Activated CD4-positive, alpha-beta T cell treated with anti-CD3 and anti-CD28 coated beads for 48 hours (primary cell): ENCODE measurements at regions not wholly inside any gene's neighbourhood (a gene's known extent, or its start where the extent isn't known, plus 50 kb on each side); places are given as distances from the start of the nearest gene placed in this dataset.

Source experiments
- DNase-seq: peaks from one replicate; pipeline ENCODE4 v3.0.0-alpha.2; 2020

GRCh38 chr11:82676483-82677094 lies 57.1 kb downstream of the FAM181B start:
- DNase-seq, result no peak

- no peak for DNase-seq
Observed at GRCh38 chr11:82675838-82676237, 57.8 kb downstream of the FAM181B start.

- DNase-seq, result peak; percentile 6
Observed at GRCh38 chr11:82673631-82674030, 60.0 kb downstream of the FAM181B start.

- no peak for DNase-seq
Observed at GRCh38 chr11:82671451-82671850, 62.2 kb downstream of the FAM181B start.

DNA sequence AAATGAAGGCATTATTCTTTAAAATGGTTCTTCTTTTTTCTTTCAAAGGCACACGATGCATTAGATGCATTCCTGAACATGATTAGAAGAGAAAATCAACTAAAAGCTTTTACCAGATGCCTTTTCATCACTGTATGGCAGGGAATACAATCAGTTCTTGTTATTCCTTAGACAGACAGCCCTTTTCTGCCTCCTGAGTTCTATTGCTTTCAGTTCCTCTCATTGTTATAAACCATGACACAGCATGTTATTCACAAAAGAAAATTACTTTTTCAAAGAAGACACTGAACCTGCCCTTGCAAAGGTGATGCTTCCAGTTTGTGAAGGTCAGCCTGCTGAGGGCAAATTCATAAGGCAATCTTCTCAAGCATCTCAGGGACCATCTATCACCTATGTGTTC lies 70.1 kb downstream of the FAM181B start:
- DNase-seq, result no peak

DNA sequence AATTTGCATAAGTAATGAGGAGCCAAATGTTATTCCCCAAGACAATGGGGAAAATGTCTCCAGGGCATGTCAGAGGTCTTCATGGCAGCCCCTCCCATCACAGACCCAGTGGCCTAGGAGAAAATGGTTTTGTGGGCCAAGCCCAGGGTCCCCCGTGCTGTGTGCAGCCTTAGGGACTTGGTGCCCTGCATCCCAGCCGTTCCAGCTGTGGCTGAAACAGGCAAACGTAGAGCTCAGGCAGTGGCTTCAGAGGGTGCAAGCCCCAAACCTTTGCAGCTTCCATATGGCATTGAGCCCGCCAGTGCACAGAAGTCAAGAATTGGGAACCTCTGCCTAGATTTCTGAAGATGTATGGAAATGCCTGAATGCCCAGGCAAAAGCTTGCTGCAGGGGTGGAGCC lies 79.9 kb downstream of the FAM181B start:
- no peak for DNase-seq

DNA sequence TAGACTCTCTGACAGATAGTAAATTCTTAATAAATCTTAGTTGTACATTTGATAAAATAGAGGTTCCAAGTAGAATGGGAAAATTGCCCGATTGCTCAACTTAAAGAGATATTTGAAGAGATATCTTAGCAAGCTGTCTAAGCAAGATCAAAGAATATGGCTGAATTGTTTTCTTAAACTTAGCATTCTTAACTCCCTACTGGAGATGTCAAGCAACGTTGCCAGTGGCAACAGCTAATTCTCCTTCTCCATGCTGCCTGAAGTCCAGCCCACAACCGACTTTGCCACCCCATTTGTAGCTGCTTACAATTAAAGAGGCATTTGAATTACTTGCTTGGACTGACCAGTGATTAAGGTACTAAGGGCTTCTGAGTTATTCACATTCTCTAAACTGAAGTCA lies 94.4 kb downstream of the FAM181B start:
- no peak for DNase-seq

- DNase-seq, result no peak
Observed at GRCh38 chr11:82636615-82637014, 97.0 kb downstream of the FAM181B start.

DNA sequence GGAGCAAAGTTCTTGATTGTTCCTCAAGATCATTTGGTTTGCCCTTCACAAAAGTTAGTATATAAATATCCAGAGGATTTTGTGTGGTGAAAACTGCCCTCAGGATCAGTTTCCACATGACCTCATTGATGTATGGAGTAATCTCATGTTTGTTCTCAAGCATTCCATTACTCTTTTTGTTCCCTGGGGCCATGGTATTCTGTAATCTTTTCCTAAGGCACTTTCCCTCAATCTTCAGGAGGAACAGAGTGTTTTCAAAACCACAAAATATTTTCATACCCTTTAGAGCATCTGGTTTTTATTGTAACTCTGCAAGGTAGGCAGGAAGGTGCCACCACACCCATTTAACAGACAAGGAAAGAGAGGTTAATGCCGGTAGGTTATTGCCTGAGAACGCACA lies 99.6 kb downstream of the FAM181B start:
- no peak for DNase-seq

- DNase-seq, result no peak
Observed at GRCh38 chr11:82631722-82632630, 101.7 kb downstream of the FAM181B start.

- no peak for DNase-seq
Observed at GRCh38 chr11:82610671-82611070, 123.0 kb downstream of the FAM181B start.

DNA sequence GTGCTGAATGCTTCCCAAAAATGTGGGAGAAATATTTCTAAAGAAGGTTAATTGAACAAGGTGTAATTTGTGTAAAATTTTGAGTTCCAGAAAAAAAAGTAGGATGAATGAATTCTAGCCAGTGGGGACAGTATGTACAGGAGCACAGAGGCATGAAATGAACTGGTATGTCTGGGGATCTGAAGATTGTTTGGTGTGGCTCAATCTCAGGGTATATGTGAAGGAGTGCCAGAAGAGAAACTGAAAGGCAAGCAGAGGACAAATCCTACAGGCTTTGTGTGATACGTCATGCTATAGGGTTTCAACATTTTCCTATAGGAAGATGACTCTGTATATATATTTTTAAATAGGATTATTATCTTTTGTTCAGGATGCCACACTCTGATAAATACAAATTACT lies 126.9 kb downstream of the FAM181B start:
- no peak for DNase-seq

DNA sequence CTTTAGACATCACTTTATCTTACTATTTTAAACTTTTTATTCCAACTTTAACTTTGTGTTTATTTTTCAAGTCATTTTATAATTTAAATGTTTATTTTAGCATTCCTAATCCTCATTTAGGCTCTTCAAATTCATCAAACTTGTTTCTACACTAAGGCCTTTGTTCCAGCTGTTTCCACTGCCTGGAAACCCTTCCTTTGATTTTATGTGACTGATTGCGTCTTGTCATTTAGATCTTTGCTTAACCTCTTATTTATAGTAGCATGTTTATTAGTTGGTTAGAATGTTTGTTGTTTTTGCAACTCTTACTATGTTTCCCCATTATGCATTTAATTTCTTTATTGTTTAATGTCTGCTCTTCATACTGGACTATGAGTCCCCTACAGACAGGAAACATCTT lies 132.0 kb downstream of the FAM181B start:
- DNase-seq, result no peak

GRCh38 chr11:82599836-82600235 lies 133.8 kb downstream of the FAM181B start:
- no peak for DNase-seq

- DNase-seq, result no peak
Observed at GRCh38 chr11:82586581-82586980, 147.1 kb downstream of the FAM181B start.

DNA sequence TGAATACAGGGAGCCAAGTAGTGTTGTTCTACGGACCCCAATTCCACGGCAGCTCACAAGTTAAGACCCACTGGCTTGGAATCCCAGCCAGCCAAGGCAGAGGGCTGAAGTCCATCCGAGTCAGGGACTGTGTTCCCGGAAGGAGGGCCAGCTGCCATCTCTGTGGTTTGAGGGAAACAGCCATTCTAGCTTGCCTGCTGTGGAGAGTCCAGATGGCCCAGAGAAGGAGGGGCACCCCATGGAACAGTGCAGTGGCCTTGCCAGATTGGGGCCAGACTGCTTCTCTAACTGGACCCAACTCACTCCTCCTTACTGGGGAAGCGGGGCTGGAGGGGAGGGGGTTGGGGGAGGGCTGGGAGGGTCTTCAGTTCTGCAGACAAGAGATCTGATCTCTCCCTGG lies 156.4 kb downstream of the FAM181B start:
- DNase-seq, result no peak

DNA sequence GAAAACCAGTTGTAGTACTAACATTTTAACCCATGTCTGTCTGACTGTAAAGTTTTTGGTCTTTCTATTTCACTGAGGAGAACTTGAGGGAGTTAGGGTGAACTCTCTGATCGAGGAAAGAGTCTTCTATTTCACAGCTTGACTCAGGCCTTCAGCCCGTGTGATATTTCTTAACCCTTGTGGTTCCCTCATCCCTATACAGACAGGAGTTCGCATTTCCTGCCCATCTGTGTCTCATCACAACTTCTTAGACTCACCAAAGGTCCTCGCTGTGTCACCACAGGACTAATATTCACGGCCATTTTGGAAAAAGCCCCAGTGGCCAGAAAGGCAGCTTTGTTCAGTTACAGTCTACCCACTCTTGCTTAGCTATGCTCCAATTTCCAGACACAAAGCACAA lies 172.8 kb downstream of the FAM181B start:
- DNase-seq, result no peak

DNA sequence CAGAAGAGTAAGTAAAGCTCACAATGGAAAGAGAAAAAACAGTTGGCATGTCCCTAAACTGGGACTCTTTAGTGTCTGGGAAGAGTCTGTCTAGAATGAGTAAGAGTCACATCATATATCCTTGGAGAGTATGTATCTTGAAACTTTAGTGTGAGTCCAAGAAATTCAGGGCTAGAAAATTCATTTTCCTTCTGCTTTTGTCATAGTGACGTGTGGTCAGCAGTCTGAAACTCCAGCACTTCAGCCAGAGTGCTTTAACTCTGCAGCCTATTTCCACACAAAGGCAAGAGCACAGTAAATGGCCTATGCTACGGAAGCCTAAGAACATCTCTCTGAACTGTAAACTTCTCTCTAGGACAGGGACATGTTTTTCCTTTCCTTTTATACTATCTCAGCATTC lies 174.1 kb downstream of the FAM181B start:
- no peak for DNase-seq

DNA sequence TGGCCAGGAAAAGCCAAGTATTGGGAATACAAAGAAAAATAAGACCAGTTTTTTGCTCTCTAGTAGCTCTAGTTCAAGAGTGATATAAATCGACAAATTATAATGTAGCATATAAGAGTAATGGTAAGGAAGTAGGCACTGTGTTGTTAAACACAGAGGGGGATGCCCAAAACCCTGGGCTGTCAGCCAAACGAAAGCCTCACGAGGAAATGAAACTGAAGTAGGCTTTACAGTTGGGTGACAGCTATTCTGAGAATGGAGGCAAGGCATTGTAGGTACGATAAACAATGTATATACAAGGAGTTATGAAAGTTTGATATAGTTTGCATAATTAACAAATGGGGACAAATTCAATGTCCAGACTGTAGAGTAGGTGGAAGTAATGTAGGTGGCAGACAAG lies 176.4 kb downstream of the FAM181B start:
- no peak for DNase-seq

DNA sequence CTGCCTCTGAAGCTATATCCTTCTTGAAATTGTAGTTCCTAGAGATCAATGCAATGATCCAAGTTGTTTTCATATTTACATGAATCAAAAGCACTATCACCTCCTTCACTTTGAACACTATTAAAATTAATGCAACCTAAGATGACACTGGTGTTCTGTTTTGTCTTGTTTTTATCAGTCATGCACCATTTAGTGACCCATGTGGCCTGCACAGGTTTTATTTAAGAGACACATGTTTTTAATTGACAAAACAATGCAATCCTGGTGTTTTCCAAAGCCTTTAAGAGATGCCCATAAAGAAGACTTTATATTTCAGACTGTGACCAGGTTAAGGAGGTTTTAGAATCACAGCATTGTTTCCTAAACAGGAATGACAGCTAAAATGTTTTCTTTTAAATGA lies 177.5 kb downstream of the FAM181B start:
- DNase-seq, result no peak

DNA sequence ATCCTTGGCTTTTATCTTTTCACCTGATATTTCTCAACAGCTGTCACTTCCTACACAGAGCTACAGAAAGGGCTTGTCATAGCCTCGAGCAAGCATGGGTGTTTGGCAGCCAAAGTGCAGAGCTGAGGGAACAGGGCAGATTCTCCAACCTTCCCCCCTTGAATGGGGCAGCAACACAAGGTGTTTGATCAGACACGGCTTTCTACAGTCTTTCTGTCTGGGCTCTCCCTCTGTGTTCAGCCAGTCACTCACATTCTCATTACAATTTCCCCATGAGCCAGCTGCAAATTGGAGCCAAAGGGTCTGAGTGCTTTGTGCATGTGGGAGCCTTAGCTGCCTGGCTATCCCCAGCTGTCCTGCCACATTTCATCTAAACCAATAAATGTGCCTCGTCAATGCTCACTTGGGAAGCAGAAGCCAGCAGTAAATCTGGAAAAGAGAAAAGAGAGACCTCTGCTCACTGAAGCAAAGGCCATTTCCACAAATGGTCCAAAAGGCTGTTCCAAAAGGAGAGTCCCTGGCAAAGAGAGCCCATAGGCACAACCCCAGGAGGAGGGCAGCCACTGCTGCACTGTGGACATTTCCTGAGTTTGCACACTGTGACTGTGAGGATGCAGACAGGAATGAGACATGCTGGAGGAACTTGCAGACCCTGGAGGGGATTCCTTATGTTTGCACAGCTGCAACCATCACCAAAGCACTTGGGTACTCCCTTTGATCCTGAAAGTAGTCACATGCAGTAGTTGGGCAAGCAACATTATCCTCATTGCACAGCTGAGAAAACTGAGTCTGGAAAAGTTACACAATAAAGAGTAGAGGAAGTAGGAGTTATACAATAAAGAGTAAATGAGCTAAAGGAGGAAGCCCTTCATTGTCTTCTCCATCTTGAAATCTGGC lies 186.8 kb downstream of the FAM181B start:
- no peak for DNase-seq

DNA sequence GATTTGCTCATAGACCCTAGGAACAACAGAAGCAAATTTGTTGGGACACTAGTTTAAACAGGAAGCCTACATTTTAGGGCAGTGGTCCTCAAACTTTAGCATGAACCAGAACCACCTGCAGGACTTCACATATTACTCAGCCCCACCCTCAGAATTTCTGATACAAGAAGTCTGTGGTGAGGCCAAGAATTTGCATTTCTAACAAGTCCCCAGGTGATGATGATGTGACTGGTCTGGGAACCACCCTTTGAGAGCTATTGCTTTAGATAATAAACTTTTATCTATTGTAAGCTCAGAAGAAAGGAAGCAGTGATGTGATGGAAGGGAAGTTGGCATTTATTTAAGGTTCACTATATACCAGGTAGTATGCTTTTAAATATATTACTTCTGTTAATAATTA lies 194.0 kb downstream of the FAM181B start:
- no peak for DNase-seq

DNA sequence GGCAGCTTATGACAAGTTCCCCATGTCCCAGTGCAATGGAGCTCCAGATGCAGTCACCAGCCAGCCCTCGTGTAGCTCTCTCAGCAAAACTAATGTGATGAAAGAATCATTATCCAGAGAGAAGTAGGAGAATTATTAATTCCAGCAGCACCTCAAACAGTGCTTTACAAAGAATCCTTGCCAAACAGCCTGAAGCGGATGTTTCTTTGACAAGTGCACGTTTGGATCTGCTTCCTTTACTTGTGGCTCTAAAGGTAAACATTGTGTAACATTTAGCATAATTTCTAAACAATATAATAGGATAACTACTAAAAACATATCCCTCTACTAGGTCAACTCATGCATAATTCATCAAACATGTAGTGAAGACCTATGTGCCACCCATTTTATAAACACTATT lies 197.0 kb downstream of the FAM181B start:
- no peak for DNase-seq
